ENCODE measurements at regions not wholly inside any gene's neighbourhood (a gene's known extent, or its start where the extent isn't known, plus 50 kb on each side); places are given as distances from the start of the nearest gene placed in this dataset.

DNA sequence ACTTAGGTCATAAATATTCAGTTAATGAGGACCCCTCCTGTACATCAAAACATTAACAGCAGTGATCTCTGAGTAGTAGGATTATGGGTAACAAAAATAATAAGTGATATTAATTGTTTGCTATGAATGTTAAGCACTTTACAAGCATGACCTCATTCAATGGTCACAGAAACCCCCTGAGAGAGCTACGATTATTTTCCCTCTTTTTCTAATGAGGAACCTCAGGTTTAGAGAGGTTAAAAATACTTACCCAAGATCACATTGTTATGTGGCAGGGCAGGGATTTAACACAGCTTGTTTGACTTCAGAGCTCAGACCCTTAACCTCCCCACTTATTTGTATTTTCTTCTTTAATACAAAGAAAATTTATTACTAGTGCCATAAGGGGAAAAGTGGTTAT is 228.2 kb downstream of the TBL1XR1 start:
- Mint-ChIP-seq H3K9me3 (peaks cover 2% of the 10 kb centered on the region), H3K27ac (ENCODE audit: unreplicated experiment) (no peak overlapping the region)

GRCh38 chr3:176968631-176969030 is 228.7 kb downstream of the TBL1XR1 start:
- Mint-ChIP-seq H3K27ac (ENCODE audit: unreplicated experiment) (no peak overlapping the region), H3K4me3 (no peak overlapping the region), H3K27me3 (ENCODE audit: low read depth) (no peaks in the 10 kb centered on the region), H3K36me3 (ENCODE audit: low read depth) (no peaks in the 10 kb centered on the region), H3K4me1 (no peaks in the 10 kb centered on the region), H3K9me3 (peaks cover 2% of the 10 kb centered on the region)
- TF ChIP-seq, protein P1, sequence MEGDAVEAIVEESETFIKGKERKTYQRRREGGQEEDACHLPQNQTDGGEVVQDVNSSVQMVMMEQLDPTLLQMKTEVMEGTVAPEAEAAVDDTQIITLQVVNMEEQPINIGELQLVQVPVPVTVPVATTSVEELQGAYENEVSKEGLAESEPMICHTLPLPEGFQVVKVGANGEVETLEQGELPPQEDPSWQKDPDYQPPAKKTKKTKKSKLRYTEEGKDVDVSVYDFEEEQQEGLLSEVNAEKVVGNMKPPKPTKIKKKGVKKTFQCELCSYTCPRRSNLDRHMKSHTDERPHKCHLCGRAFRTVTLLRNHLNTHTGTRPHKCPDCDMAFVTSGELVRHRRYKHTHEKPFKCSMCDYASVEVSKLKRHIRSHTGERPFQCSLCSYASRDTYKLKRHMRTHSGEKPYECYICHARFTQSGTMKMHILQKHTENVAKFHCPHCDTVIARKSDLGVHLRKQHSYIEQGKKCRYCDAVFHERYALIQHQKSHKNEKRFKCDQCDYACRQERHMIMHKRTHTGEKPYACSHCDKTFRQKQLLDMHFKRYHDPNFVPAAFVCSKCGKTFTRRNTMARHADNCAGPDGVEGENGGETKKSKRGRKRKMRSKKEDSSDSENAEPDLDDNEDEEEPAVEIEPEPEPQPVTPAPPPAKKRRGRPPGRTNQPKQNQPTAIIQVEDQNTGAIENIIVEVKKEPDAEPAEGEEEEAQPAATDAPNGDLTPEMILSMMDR (conservative IDR thresholded peaks at IDR 0.05): no peak
- DNase-seq (ENCODE audit: low read depth, low spot score): no peak

More for the DNA sequence above, 228.2 kb downstream of the TBL1XR1 start:
- Mint-ChIP-seq H3K4me1 (no peaks in the 10 kb centered on the region), H3K27me3 (ENCODE audit: low read depth) (no peaks in the 10 kb centered on the region), H3K4me3 (no peak overlapping the region), H3K36me3 (ENCODE audit: low read depth) (no peaks in the 10 kb centered on the region)
- no peak for DNase-seq (ENCODE audit: low read depth, low spot score)
- TF ChIP-seq, protein P1 (conservative IDR thresholded peaks at IDR 0.05): no peak

DNA sequence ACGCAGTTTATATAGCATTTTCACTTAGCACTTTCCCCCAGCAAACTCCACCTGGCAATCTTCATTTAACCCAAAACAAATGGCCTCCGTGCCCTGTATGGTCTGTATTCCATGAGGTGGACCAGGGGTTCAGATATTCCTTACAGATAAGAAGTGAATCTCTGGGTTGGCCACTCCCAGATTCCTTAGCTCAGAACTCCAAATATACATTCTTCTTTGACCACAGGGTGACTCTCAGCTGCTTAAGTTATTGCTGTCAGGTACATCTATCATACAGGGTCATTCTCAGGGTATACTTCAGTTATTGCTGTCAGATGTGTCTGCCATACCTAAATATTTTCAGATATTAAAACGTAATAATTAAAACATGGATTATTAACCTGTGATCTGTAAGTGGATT is 229.8 kb downstream of the TBL1XR1 start:
- Mint-ChIP-seq H3K4me3 (no peak overlapping the region), H3K9me3 (peaks cover 4% of the 10 kb centered on the region), H3K4me1 (no peaks in the 10 kb centered on the region), H3K27ac (ENCODE audit: unreplicated experiment) (no peak overlapping the region), H3K27me3 (ENCODE audit: low read depth) (no peaks in the 10 kb centered on the region), H3K36me3 (ENCODE audit: low read depth) (no peaks in the 10 kb centered on the region)
- no peak for DNase-seq (ENCODE audit: low read depth, low spot score)
- TF ChIP-seq, protein P1 (conservative IDR thresholded peaks at IDR 0.05): no peak

DNA sequence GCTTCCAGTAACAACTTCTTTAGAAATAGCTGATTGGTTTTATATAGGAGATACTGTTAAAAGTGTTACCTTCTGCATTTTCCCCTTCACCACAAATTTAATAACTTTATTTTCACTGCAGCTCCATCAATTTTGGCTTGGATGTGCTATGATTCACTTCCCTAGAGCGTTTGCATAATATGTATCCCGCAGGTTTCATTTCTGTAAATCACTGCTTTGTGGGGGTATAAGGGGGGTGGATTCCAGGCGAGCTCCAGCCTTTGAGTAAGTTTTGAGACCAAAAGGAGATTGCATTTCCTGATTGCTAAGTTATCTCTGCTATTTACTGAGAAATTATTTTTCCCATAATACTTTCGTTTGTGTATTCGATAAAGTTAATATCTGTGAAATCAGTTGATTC is 232.6 kb downstream of the TBL1XR1 start:
- no peak overlapping the region for H3K4me3 Mint-ChIP-seq
- H3K27me3 Mint-ChIP-seq (ENCODE audit: low read depth): no peaks in the 10 kb centered on the region
- H3K36me3 Mint-ChIP-seq (ENCODE audit: low read depth): no peaks in the 10 kb centered on the region

DNA sequence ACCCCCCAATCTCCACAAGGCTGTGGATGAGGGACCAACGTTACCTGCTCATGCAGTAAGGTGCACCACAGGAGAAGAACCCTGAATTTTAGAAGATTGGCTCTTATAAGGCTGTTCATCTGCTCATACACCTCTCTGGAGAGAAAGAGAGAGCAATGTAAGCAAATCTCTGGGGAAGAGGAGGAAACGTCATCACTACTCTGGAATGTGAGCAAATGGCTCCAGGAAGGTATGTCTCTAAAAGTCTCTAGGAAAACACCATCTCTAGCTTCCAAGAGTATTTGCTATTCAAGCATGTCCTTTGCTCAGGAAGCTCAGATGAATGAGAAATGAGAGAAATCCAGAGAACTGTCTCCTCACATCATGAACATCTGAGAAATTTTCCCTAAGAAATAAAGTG is 235.4 kb downstream of the TBL1XR1 start:
- DNase-seq (ENCODE audit: low read depth, low spot score): no peak
- no peaks in the 10 kb centered on the region for H3K36me3 Mint-ChIP-seq (ENCODE audit: low read depth)
- no peaks in the 10 kb centered on the region for H3K4me1 Mint-ChIP-seq
- no peak overlapping the region for H3K27ac Mint-ChIP-seq (ENCODE audit: unreplicated experiment)
- H3K27me3 Mint-ChIP-seq (ENCODE audit: low read depth): no peaks in the 10 kb centered on the region
- TF ChIP-seq, protein P1 (conservative IDR thresholded peaks at IDR 0.05): no peak
- H3K4me3 Mint-ChIP-seq: no peak overlapping the region
- peaks cover 7% of the 10 kb centered on the region for H3K9me3 Mint-ChIP-seq

More for the DNA sequence above, 232.6 kb downstream of the TBL1XR1 start:
- H3K9me3 Mint-ChIP-seq: peaks cover 7% of the 10 kb centered on the region
- H3K4me1 Mint-ChIP-seq: no peaks in the 10 kb centered on the region
- TF ChIP-seq, protein P1 (conservative IDR thresholded peaks at IDR 0.05): no peak
- DNase-seq (ENCODE audit: low read depth, low spot score): no peak
- no peak overlapping the region for H3K27ac Mint-ChIP-seq (ENCODE audit: unreplicated experiment)

GRCh38 chr3:176959867-176960266 is 237.4 kb downstream of the TBL1XR1 start:
- Mint-ChIP-seq H3K27ac (ENCODE audit: unreplicated experiment) (no peak overlapping the region), H3K36me3 (ENCODE audit: low read depth) (no peaks in the 10 kb centered on the region), H3K9me3 (peaks cover 7% of the 10 kb centered on the region), H3K27me3 (ENCODE audit: low read depth) (no peaks in the 10 kb centered on the region), H3K4me3 (no peak overlapping the region), H3K4me1 (no peaks in the 10 kb centered on the region)
- DNase-seq (ENCODE audit: low read depth, low spot score): no peak
- TF ChIP-seq, protein P1 (conservative IDR thresholded peaks at IDR 0.05): no peak

All from neural crest cell (in vitro differentiated cells).